WERI-Rb-1 (cell line): ENCODE measurements at regions not wholly inside any gene's neighbourhood (a gene's known extent, or its start where the extent isn't known, plus 50 kb on each side); places are given as distances from the start of the nearest gene placed in this dataset.

ENCODE experiments used
- DNase-seq: peaks from one replicate; pipeline ENCODE4 v3.0.0-alpha.2; 2020
- H3K27ac ChIP-seq: fragments of 250-450 bp; sonication (Bioruptor Pico); 2 replicates; pipeline ENCODE4 v1.5.1; 2020; ENCODE audit warnings: mild to moderate bottlenecking, moderate library complexity
- H3K27me3 ChIP-seq: fragments of 250-450 bp; sonication (Bioruptor Pico); 2 replicates; pipeline ENCODE4 v1.5.1; 2021; ENCODE audit warnings: mild to moderate bottlenecking, low read depth, moderate library complexity; ENCODE audit not compliant: insufficient read depth, severe bottlenecking
- H3K36me3 ChIP-seq: fragments of 250-450 bp; sonication (Bioruptor Pico); 2 replicates; pipeline ENCODE4 v1.5.1; 2020; ENCODE audit warnings: mild to moderate bottlenecking, moderate library complexity
- H3K4me3 ChIP-seq: 2 replicates; pipeline ENCODE4 v1.5.1; 2011; ENCODE audit warnings: low read depth, mild to moderate bottlenecking, control low read depth, low read length
- H3K9me3 ChIP-seq: fragments of 250-450 bp; sonication (Bioruptor Pico); 2 replicates; pipeline ENCODE4 v1.5.1; 2021; ENCODE audit warnings: mild to moderate bottlenecking, moderate library complexity; ENCODE audit not compliant: severe bottlenecking
- CTCF ChIP-seq: IDR thresholded peaks from 2 replicates; pipeline ENCODE4 v1.5.1; 2011; ENCODE audit warnings: low read depth, mild to moderate bottlenecking, control low read depth, inconsistent platforms, low read length

- H3K4me3 ChIP-seq = no peak overlapping the region
- no peak overlapping the region for H3K27ac ChIP-seq
- no peak for DNase-seq
- no peaks in the 10 kb centered on the region for H3K36me3 ChIP-seq
- no peak for TF ChIP-seq CTCF
- H3K9me3 ChIP-seq = no peaks in the 10 kb centered on the region
- H3K27me3 ChIP-seq = peaks cover 14% of the 10 kb centered on the region
Measured at GRCh38 chr20:56060486-56060885, 55.2 kb upstream of the CBLN4 start.

- Histone ChIP-seq H3K4me3 (no peak overlapping the region), H3K36me3 (no peaks in the 10 kb centered on the region), H3K27ac (no peak overlapping the region), H3K27me3 (peaks cover 2% of the 10 kb centered on the region), H3K9me3 (no peaks in the 10 kb centered on the region)
- no peak for TF ChIP-seq CTCF
- no peak for DNase-seq
Measured at GRCh38 chr20:56069016-56069415, 63.7 kb upstream of the CBLN4 start.

- Histone ChIP-seq H3K9me3 (no peaks in the 10 kb centered on the region), H3K27me3 (peaks cover 7% of the 10 kb centered on the region), H3K27ac (no peak overlapping the region), H3K4me3 (no peak overlapping the region), H3K36me3 (no peaks in the 10 kb centered on the region)
- DNase-seq = no peak
- no peak for TF ChIP-seq CTCF
Measured at GRCh38 chr20:56072165-56072564, 66.8 kb upstream of the CBLN4 start.

GRCh38 chr20:56088375-56088774, 83.1 kb upstream of the CBLN4 start:
- Histone ChIP-seq H3K9me3 (no peaks in the 10 kb centered on the region), H3K36me3 (no peaks in the 10 kb centered on the region), H3K27ac (no peak overlapping the region), H3K27me3 (peaks cover 6% of the 10 kb centered on the region), H3K4me3 (no peak overlapping the region)
- no peak for DNase-seq
- TF ChIP-seq CTCF = no peak

- no peaks in the 10 kb centered on the region for H3K9me3 ChIP-seq
- no peak overlapping the region for H3K4me3 ChIP-seq
- no peak for TF ChIP-seq CTCF
- H3K27me3 ChIP-seq = peaks cover 6% of the 10 kb centered on the region
- no peak overlapping the region for H3K27ac ChIP-seq
- DNase-seq = no peak
- H3K36me3 ChIP-seq = no peaks in the 10 kb centered on the region
Measured at GRCh38 chr20:56091628-56092234, 86.4 kb upstream of the CBLN4 start.

GRCh38 chr20:56094228-56094627, 88.9 kb upstream of the CBLN4 start:
- no peak for TF ChIP-seq CTCF
- DNase-seq = no peak
- Histone ChIP-seq H3K4me3 (no peak overlapping the region), H3K9me3 (no peaks in the 10 kb centered on the region), H3K36me3 (no peaks in the 10 kb centered on the region), H3K27ac (no peak overlapping the region), H3K27me3 (no peaks in the 10 kb centered on the region)
